ENCODE measurements at regions not wholly inside any gene's neighbourhood (a gene's known extent, or its start where the extent isn't known, plus 50 kb on each side); places are given as distances from the start of the nearest gene placed in this dataset.

DNA sequence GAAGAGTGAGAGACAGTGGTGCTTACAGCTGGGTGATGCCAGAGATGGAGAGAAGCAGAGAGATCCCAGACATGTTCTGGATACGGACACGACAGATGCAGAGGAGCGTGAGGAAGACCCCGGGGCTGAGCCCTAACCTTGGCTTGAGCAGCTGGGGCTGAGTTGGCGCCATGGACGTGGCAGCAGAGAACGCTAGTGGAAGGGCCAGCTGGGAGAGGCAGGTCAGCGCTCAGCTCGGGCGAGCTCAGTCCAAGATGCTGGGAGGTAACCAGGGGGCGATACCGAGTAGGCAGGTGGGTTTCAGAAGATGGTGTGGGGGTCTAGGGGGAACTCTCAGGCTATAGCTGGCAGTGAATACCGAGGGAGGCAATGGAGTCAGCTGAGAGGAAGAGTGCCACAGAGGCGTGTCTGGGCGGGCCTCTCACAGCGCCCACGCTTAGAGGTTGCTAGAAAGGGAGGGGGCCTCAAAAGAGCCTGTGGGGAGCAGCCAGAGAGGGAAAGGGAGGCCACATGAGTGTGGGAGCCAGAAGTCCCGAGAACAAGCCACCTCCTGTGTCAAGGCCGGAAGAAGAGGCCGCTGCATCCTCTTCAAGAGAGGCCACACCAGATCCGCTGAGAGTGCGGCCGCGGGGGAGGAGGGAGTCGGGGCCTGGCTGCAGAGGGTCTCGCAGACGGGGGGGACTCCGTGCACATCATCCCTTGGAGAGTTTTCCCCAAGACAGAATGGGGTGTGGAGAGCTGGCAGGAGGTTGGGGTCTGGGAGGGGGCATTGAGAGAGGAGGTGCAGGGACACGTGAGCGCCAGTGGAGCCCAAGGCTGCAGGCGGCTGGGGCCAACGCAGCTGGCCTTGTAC, 57.0 kb upstream of the DIO3 start:
- Histone ChIP-seq H4K20me1 (ENCODE audit: insufficient read depth) (no peaks in the 10 kb centered on the region), H3K4me3 (IDR thresholded peaks at IDR 0.05; ENCODE audit: insufficient read depth, low read depth, low read length) (no peak overlapping the region), H2AFZ (ENCODE audit: low read depth) (no peak overlapping the region), H3K27ac (no peak overlapping the region), H3K36me3 (ENCODE audit: insufficient read depth) (no peaks in the 10 kb centered on the region), H3K79me2 (ENCODE audit: insufficient read depth, low read depth) (no peaks in the 10 kb centered on the region), H3K27me3 (ENCODE audit: insufficient read depth, low read depth) (peaks cover 48% of the 10 kb centered on the region), H3K4me2 (no peak overlapping the region), H3K9ac (no peak overlapping the region), H3K4me1 (ENCODE audit: low read depth, poor library complexity, severe bottlenecking) (no peaks in the 10 kb centered on the region)
- TF ChIP-seq, protein P1, sequence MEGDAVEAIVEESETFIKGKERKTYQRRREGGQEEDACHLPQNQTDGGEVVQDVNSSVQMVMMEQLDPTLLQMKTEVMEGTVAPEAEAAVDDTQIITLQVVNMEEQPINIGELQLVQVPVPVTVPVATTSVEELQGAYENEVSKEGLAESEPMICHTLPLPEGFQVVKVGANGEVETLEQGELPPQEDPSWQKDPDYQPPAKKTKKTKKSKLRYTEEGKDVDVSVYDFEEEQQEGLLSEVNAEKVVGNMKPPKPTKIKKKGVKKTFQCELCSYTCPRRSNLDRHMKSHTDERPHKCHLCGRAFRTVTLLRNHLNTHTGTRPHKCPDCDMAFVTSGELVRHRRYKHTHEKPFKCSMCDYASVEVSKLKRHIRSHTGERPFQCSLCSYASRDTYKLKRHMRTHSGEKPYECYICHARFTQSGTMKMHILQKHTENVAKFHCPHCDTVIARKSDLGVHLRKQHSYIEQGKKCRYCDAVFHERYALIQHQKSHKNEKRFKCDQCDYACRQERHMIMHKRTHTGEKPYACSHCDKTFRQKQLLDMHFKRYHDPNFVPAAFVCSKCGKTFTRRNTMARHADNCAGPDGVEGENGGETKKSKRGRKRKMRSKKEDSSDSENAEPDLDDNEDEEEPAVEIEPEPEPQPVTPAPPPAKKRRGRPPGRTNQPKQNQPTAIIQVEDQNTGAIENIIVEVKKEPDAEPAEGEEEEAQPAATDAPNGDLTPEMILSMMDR (conservative IDR thresholded peaks at IDR 0.05; ENCODE audit: low read depth, low read length) = no peak

DNA sequence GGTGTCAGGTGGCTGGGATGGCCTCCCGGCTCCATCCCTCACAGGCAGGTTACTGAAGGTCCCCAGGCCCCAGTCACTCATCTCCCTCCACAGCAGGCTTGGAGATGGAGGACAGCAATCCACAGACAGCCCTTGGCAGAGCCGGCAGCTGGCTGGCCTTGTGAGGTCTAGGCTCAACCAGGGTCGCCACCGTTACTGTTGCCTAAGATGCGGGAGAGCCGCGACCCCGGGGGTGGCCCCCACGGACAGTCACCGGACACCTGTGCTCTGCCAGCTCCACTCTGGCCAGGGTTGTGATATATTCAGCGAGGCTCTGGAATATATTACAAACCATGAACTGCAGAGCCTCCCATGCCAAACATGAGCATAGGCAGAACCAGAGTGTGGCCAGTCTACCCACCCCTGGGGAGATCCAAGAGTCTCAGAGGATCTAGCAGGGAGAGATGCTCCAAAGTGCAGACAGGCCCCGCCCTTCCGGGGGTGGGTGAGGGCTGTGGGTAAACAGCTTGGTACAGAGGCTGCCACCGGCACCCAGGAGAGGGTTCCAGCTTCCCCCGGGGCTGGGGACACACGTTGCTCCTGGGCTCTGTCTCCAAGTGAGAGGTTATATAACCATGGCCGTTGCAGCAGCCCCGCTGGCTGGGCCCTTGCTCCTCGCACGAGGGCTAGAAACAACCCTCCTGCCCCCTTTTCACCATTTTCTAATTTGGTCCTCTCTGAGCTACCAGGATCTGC, 55.9 kb upstream of the DIO3 start:
- Histone ChIP-seq H3K27me3 (ENCODE audit: insufficient read depth, low read depth) (peaks cover 48% of the 10 kb centered on the region), H3K27ac (no peak overlapping the region), H3K4me3 (IDR thresholded peaks at IDR 0.05; ENCODE audit: insufficient read depth, low read depth, low read length) (no peak overlapping the region)

DNA sequence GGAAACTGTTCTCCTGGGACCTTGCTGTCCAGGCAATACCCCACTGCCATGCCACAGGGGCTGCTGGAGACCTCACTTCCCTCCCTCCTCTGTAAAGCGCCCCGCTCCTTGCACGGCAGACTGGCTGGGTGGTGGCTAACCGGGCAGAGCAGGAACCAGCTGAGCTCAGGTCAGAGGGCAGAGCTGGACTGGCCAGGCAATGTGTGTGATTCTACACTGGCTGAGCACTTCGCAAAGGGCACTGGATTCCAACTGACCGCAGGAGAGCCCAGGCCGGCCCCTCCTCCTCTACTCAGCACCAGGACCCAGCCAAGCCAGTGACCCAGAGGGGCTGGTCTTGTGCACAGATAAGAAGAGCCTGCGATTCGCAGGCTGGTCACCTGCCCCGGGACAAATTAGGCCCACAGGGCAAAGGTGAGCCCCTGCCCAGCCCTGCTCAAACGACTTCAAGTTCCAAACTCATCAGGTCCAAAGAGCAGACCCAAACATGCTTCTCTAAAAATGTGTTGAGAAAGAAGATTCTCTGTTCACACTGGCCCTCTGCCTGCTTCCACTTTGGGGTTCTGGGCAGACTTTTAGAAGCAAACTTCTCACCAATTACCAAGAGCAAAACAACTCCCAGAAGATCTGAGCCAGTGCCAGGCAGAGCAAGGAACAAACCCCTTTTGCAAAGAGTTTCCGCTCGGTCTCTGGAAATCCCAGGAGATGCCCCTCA, 54.9 kb upstream of the DIO3 start:
- no peaks in the 10 kb centered on the region for H3K79me2 ChIP-seq (ENCODE audit: insufficient read depth, low read depth)
- H3K27me3 ChIP-seq (ENCODE audit: insufficient read depth, low read depth) = peaks cover 44% of the 10 kb centered on the region
- H3K4me3 ChIP-seq (IDR thresholded peaks at IDR 0.05; ENCODE audit: insufficient read depth, low read depth, low read length) = no peak overlapping the region
- no peaks in the 10 kb centered on the region for H4K20me1 ChIP-seq (ENCODE audit: insufficient read depth)
- no peak overlapping the region for H3K27ac ChIP-seq
- H2AFZ ChIP-seq (ENCODE audit: low read depth) = no peak overlapping the region
- TF ChIP-seq, protein P1 (conservative IDR thresholded peaks at IDR 0.05; ENCODE audit: low read depth, low read length) = no peak
- no peaks in the 10 kb centered on the region for H3K4me1 ChIP-seq (ENCODE audit: low read depth, poor library complexity, severe bottlenecking)
- no peak overlapping the region for H3K9ac ChIP-seq
- H3K4me2 ChIP-seq = no peak overlapping the region
- no peaks in the 10 kb centered on the region for H3K36me3 ChIP-seq (ENCODE audit: insufficient read depth)

More for the DNA sequence above, 55.9 kb upstream of the DIO3 start:
- H3K79me2 ChIP-seq (ENCODE audit: insufficient read depth, low read depth) = no peaks in the 10 kb centered on the region
- no peaks in the 10 kb centered on the region for H4K20me1 ChIP-seq (ENCODE audit: insufficient read depth)
- no peaks in the 10 kb centered on the region for H3K36me3 ChIP-seq (ENCODE audit: insufficient read depth)
- H2AFZ ChIP-seq (ENCODE audit: low read depth) = no peak overlapping the region
- TF ChIP-seq, protein P1 (conservative IDR thresholded peaks at IDR 0.05; ENCODE audit: low read depth, low read length) = no peak
- H3K9ac ChIP-seq = no peak overlapping the region
- no peaks in the 10 kb centered on the region for H3K4me1 ChIP-seq (ENCODE audit: low read depth, poor library complexity, severe bottlenecking)
- H3K4me2 ChIP-seq = no peak overlapping the region

DNA sequence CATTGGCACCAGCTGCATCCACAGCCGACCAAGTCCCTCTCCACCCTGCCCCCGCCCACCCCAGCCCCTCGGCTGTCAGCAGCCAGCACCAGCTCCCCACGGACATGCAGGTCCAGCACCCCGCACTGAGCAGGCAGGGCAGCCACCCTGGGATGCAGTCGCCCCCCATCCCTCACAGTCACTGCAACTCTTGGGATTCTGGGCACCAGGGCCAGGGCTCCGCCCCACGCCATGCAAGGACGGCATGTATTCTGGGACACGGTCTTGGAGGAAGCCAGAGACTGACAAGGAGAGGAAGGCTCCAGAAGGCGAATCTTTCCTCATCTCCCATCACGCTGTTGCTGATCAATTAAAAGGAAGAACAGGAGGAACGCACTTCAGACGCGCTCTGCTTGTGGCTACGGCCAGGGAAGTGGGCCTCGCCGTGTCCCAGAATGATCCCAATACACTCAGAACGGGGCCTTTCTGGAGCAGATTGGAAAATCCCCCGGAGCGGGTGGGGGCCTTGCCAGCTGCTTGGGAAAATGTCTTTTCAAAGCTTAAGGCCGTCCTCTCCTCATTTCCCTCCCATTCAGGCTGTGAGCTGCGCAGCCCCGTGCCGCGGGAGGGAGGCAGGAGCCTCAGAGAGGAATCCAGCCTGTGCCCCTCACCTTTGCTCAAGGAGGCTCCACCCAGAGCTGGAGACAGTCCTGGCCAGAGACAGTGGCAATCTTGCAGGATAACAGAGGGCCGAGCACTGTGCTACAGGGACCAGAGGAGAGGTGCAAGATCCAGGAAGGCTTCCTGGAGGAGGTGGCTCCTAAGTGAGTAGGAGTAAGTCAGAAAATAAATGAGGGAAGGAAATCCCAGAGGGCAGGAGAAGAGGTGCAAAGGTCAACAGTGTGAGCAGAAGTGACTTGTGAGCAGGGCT, 54.1 kb upstream of the DIO3 start:
- no peak overlapping the region for H3K4me2 ChIP-seq
- TF ChIP-seq, protein P1 (conservative IDR thresholded peaks at IDR 0.05; ENCODE audit: low read depth, low read length) = no peak

More for the DNA sequence above, 54.1 kb upstream of the DIO3 start:
- Histone ChIP-seq H4K20me1 (ENCODE audit: insufficient read depth) (no peaks in the 10 kb centered on the region), H3K9ac (no peak overlapping the region), H3K27me3 (ENCODE audit: insufficient read depth, low read depth) (peaks cover 45% of the 10 kb centered on the region), H2AFZ (ENCODE audit: low read depth) (no peak overlapping the region), H3K4me3 (IDR thresholded peaks at IDR 0.05; ENCODE audit: insufficient read depth, low read depth, low read length) (no peak overlapping the region), H3K36me3 (ENCODE audit: insufficient read depth) (no peaks in the 10 kb centered on the region), H3K27ac (no peak overlapping the region), H3K4me1 (ENCODE audit: low read depth, poor library complexity, severe bottlenecking) (no peaks in the 10 kb centered on the region), H3K79me2 (ENCODE audit: insufficient read depth, low read depth) (no peaks in the 10 kb centered on the region)
